HEK293T (cell line): ENCODE measurements at regions not wholly inside any gene's neighbourhood (a gene's known extent, or its start where the extent isn't known, plus 50 kb on each side); places are given as distances from the start of the nearest gene placed in this dataset.

Experiments used
- BHLHE40 ChIP-seq: fragments of 450-650 bp; IDR thresholded peaks from 2 replicates; pipeline ENCODE4 v1.6.1; 2016; ENCODE audit warnings: mild to moderate bottlenecking, moderate library complexity, borderline replicate concordance
- CTBP1 ChIP-seq: fragments of 450-650 bp; IDR thresholded peaks from 2 replicates; pipeline ENCODE4 v1.6.1; 2016; ENCODE audit warnings: borderline replicate concordance
- ELF4 ChIP-seq: fragments of 450-650 bp; IDR thresholded peaks from 2 replicates; pipeline ENCODE4 v1.6.1; 2017; ENCODE audit warnings: antibody characterized with exemption
- FOXA1 ChIP-seq: fragments of 450-650 bp; IDR thresholded peaks from 2 replicates; pipeline ENCODE4 v1.6.1; 2016; ENCODE audit warnings: mild to moderate bottlenecking
- FOXM1 ChIP-seq: fragments of 450-650 bp; IDR thresholded peaks from 2 replicates; pipeline ENCODE4 v1.6.1; 2017; ENCODE audit warnings: mild to moderate bottlenecking, borderline replicate concordance
- HDGF ChIP-seq: fragments of 450-650 bp; IDR thresholded peaks from 2 replicates; pipeline ENCODE4 v1.6.1; 2017; ENCODE audit warnings: antibody characterized with exemption, borderline replicate concordance
- LEF1 ChIP-seq: fragments of 450-650 bp; IDR thresholded peaks from 2 replicates; pipeline ENCODE4 v1.6.1; 2017; ENCODE audit warnings: mild to moderate bottlenecking, borderline replicate concordance
- NFRKB ChIP-seq: fragments of 450-650 bp; IDR thresholded peaks from 2 replicates; pipeline ENCODE4 v1.6.1; 2016; ENCODE audit warnings: mild to moderate bottlenecking, moderate library complexity
- ZNF384 ChIP-seq: fragments of 450-650 bp; IDR thresholded peaks from 2 replicates; pipeline ENCODE4 v1.6.1; 2016

GRCh38 chr12:90129366-90130030, 420.9 kb upstream of the ATP2B1 start:
- TF ChIP-seq CTBP1 = no peak
- no peak for TF ChIP-seq ZNF384
- TF ChIP-seq BHLHE40 = no peak
- no peak for TF ChIP-seq FOXA1
- TF ChIP-seq LEF1 = no peak
- no peak for TF ChIP-seq ELF4
- no peak for TF ChIP-seq NFRKB
- TF ChIP-seq FOXM1 = no peak
- no peak for TF ChIP-seq HDGF
